Activated T-helper 17 cell treated with anti-CD3 and anti-CD28 coated beads, Interleukin-2, amount 50 U/mL, for 72 hours (primary cell): ENCODE measurements at regions not wholly inside any gene's neighbourhood (a gene's known extent, or its start where the extent isn't known, plus 50 kb on each side); places are given as distances from the start of the nearest gene placed in this dataset.

Experiments
- ATAC-seq: fragments of 150-1000 bp; cut with Tn5 transposase; replicated peaks from 2 replicates; pipeline ENCODE4 v1.10.0; 2021; ENCODE audit warnings: mild to moderate bottlenecking, moderate library complexity
- H3K27ac Mint-ChIP-seq: one replicate; pipeline ENCODE4 v1.8.0; 2022; ENCODE audit warnings: mixed read lengths
- H3K27me3 Mint-ChIP-seq: one replicate; pipeline ENCODE4 v1.8.0; 2022; ENCODE audit warnings: mixed read lengths
- H3K36me3 Mint-ChIP-seq: one replicate; pipeline ENCODE4 v1.8.0; 2022; ENCODE audit warnings: low read depth, mild to moderate bottlenecking, mixed read lengths
- H3K4me1 Mint-ChIP-seq: one replicate; pipeline ENCODE4 v1.8.0; 2022; ENCODE audit warnings: mixed read lengths
- H3K4me3 Mint-ChIP-seq: one replicate; pipeline ENCODE4 v1.8.0; 2022; ENCODE audit warnings: mild to moderate bottlenecking, mixed read lengths
- H3K9me3 Mint-ChIP-seq: one replicate; pipeline ENCODE4 v1.8.0; 2022; ENCODE audit warnings: mixed read lengths

DNA sequence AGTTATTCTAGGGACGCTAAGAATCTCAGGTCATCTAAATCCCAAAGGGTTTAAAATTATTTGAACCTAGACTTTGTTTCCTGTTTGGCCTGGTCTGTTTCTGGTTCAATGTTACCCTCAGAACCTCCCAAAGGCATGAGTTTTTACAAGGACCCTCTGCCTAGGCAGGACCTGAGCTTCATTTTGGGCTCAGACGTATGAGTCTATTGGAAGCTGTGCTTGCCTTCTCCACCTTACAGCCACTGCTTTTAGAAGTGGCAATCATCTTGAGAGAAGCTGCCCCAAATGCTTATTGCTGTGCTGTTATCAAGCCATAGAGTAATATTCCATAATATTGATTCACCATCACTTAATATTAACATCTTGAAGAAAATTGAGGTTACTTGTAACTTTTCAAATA is 510.4 kb downstream of the TLE4 start:
- Mint-ChIP-seq H3K36me3 (no peaks in the 10 kb centered on the region), H3K4me3 (no peak overlapping the region), H3K4me1 (no peaks in the 10 kb centered on the region), H3K27ac (no peak overlapping the region), H3K27me3 (peaks cover under 1% of the 10 kb centered on the region), H3K9me3 (no peaks in the 10 kb centered on the region)
- ATAC-seq, result no peak

DNA sequence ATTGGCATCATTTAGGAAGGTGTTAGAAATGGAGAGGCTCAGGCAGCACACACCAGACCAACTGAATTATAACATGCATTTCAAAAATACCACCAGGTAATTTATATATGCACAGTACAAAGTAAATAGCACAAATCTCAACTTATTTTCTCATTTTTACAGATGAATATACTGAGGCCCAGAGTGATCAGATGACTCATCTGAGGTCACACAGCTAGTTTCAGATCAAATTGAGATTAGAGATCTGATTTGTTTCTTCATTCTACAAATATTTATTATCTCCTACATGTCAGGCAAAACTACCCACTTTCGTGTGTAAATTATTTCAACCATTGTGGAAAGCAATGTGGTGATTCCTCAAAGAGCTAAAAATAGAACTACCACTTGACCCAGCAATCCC is 507.1 kb downstream of the TLE4 start:
- Mint-ChIP-seq H3K27ac (no peak overlapping the region), H3K9me3 (no peaks in the 10 kb centered on the region), H3K4me3 (no peak overlapping the region), H3K4me1 (no peaks in the 10 kb centered on the region), H3K27me3 (no peaks in the 10 kb centered on the region), H3K36me3 (no peaks in the 10 kb centered on the region)
- ATAC-seq, result no peak

- Mint-ChIP-seq H3K9me3 (no peaks in the 10 kb centered on the region), H3K4me3 (no peak overlapping the region), H3K36me3 (no peaks in the 10 kb centered on the region), H3K27me3 (no peaks in the 10 kb centered on the region), H3K27ac (no peak overlapping the region), H3K4me1 (no peaks in the 10 kb centered on the region)
- no peak for ATAC-seq
Observed at GRCh38 chr9:80077059-80077458, 505.3 kb downstream of the TLE4 start.

DNA sequence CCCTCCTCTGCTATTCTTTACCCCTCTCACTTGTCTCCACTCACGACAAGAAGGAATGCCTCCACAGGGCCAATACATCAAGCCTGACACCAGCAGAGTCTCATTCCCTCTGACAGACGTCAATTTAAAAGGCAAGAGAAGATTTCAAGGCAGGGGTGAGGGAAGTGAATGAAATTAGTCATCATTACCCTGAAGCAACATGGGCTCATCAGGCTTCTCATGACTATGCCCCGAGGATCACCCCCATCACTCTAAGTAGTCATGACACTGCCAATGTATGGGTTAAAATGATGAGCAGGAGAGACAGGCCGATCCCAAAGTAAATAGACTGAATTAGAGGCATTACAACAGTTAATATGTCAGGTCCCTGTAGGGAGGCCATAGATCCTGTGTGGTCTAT is 504.4 kb downstream of the TLE4 start:
- no peak overlapping the region for H3K4me3 Mint-ChIP-seq
- no peaks in the 10 kb centered on the region for H3K4me1 Mint-ChIP-seq
- no peaks in the 10 kb centered on the region for H3K27me3 Mint-ChIP-seq
- no peak for ATAC-seq
- no peaks in the 10 kb centered on the region for H3K9me3 Mint-ChIP-seq
- no peak overlapping the region for H3K27ac Mint-ChIP-seq
- no peaks in the 10 kb centered on the region for H3K36me3 Mint-ChIP-seq

DNA sequence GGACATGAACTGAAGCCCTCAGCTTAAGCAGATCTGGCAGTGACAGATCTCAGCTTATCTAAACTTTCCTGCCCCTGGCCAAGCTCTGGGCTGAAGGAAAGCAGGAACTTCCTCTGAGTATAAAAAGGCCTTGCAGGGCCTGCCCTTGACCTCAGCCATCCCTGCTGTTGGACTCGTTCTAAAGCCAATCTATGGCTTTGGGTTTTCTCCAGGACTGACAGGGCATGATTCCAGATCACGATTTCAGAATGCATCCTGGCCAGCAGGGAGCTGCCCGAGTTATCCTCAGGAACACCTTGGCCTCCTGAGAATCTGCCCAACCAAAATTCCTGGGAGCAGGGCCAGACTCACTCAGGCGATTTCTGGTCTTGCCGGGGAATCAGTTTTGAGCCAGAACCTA is 502.7 kb downstream of the TLE4 start:
- H3K36me3 Mint-ChIP-seq, result no peaks in the 10 kb centered on the region
- no peaks in the 10 kb centered on the region for H3K27me3 Mint-ChIP-seq
- ATAC-seq, result no peak
- no peak overlapping the region for H3K4me3 Mint-ChIP-seq
- no peaks in the 10 kb centered on the region for H3K9me3 Mint-ChIP-seq
- H3K4me1 Mint-ChIP-seq, result no peaks in the 10 kb centered on the region
- no peak overlapping the region for H3K27ac Mint-ChIP-seq

DNA sequence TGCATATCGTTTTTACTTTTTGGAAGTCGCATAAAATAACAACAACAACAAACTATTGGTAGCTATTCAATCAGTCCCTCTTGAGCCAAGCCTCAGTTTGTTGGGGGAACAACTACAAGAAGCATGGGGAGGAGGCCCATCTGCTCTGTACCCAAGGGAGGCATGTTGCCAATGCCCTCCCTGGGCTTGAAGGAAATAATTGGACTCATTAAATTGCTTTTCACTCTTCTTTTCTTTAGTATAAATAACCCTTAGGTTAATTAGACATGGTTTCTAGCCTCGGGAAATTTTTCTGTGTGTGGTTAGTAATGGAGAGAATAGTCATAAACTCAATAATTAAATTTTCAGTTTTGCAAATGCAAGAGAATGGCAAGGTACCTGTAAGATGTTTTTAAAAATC is 500.7 kb downstream of the TLE4 start:
- Mint-ChIP-seq H3K9me3 (peaks cover 4% of the 10 kb centered on the region), H3K4me3 (no peak overlapping the region), H3K27ac (no peak overlapping the region), H3K27me3 (peaks cover 5% of the 10 kb centered on the region), H3K36me3 (no peaks in the 10 kb centered on the region), H3K4me1 (no peaks in the 10 kb centered on the region)
- no peak for ATAC-seq

DNA sequence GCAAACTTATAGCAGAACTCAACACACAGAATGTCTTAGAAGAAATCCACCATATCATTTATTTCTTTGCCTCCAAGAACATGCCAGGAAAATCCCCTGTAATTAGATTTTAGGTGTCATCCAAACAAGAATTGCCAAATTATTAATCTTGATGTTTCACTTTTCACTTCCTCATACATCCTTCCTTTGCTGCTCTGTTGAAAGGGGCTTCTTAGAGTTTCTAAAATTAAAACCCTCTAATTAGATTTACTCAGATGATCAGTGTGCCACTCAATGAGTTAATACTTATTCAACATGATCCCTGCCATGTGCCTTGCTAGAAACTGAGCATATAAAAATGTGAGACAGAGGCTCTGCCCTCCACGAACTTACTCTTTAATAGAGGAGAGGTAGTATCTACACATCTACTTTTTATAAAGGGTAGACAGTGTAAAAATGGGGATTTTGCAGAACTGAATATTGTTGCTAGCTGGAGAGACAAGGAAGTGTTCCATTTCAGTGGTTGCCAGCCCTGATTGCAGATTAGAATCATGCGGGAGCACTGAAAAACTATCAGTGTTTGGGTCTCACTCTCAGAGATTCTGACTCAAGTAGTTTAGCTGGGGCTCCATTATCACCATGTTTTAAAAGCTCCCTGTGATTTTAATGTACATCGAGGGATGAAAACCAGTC is 498.4 kb downstream of the TLE4 start:
- peaks cover 4% of the 10 kb centered on the region for H3K9me3 Mint-ChIP-seq
- no peaks in the 10 kb centered on the region for H3K36me3 Mint-ChIP-seq
- H3K4me1 Mint-ChIP-seq, result no peaks in the 10 kb centered on the region
- H3K4me3 Mint-ChIP-seq, result no peak overlapping the region
- no peak for ATAC-seq
- peaks cover 8% of the 10 kb centered on the region for H3K27me3 Mint-ChIP-seq
- no peak overlapping the region for H3K27ac Mint-ChIP-seq

- H3K27ac Mint-ChIP-seq, result no peak overlapping the region
- no peaks in the 10 kb centered on the region for H3K4me1 Mint-ChIP-seq
- H3K9me3 Mint-ChIP-seq, result peaks cover 4% of the 10 kb centered on the region
Observed at GRCh38 chr9:80066931-80067330, 495.2 kb downstream of the TLE4 start.

DNA sequence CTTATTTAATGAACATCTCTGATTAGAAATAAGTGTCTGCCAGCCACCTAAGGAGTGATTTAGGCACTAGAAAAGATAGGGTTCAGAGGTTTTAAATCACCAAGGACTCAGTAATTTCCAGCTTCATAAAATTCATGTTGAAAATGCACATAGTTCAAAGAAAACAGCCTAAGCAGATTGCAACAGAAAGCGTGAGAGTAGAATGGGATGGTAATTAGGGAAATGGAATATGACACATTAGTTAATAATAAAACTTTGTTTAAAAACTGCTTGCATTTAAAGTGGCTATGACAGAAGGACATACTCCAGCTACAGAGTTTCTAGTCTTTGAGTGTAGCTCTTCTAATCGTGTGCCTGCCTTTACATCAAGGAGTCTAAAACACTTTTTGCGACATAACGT is 490.8 kb downstream of the TLE4 start:
- Mint-ChIP-seq H3K27me3 (peaks cover 4% of the 10 kb centered on the region), H3K4me3 (no peak overlapping the region), H3K4me1 (no peaks in the 10 kb centered on the region), H3K36me3 (no peaks in the 10 kb centered on the region), H3K27ac (no peak overlapping the region), H3K9me3 (no peaks in the 10 kb centered on the region)
- ATAC-seq, result no peak

More at GRCh38 chr9:80066931-80067330, 495.2 kb downstream of the TLE4 start:
- peaks cover 8% of the 10 kb centered on the region for H3K27me3 Mint-ChIP-seq
- no peak for ATAC-seq
- H3K36me3 Mint-ChIP-seq, result no peaks in the 10 kb centered on the region
- H3K4me3 Mint-ChIP-seq, result no peak overlapping the region

DNA sequence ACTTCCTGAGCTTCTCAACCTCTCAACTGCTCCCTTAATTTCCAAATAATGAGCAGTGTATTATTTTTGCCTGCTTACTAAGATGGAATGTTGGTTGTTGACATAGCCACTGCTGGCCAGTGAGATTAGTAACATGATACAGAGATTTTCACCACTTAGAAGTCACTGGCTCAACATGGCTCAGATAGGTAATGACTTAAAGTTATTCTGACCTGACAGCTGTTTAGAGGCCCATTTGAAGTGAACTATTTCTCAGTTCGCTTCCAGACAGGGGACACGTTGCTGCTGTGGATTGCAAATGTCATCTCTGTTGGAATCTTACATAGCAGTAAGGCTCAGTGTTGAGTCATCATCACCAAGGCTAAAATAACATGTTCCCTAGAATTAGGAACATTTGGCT is 490.2 kb downstream of the TLE4 start:
- no peaks in the 10 kb centered on the region for H3K36me3 Mint-ChIP-seq
- ATAC-seq, result no peak
- H3K27me3 Mint-ChIP-seq, result no peaks in the 10 kb centered on the region
- H3K4me3 Mint-ChIP-seq, result no peak overlapping the region
- H3K4me1 Mint-ChIP-seq, result no peaks in the 10 kb centered on the region
- no peak overlapping the region for H3K27ac Mint-ChIP-seq
- no peaks in the 10 kb centered on the region for H3K9me3 Mint-ChIP-seq

DNA sequence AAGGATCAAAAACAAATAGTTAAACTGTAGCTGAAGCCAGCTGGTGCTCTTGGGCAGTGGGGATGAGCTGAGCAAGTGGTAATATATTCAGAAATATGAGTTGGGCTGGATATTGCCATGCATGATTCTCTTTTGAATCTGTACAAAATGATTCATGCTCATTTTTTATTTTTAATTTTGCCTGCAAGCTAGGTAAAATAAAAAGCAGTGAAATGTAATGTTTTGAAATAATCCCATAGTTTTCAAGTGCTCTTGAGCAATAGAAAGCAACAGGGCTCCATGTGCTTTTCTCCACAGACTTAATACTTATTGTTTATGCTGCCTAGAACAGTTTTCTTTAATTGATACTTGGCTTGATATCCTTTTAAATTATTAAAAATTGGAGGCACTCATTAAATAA is 489.3 kb downstream of the TLE4 start:
- Mint-ChIP-seq H3K36me3 (no peaks in the 10 kb centered on the region), H3K4me3 (no peak overlapping the region)

GRCh38 chr9:80059979-80060378 is 488.2 kb downstream of the TLE4 start:
- Mint-ChIP-seq H3K9me3 (no peaks in the 10 kb centered on the region), H3K27ac (no peak overlapping the region), H3K4me3 (no peak overlapping the region), H3K36me3 (no peaks in the 10 kb centered on the region), H3K27me3 (no peaks in the 10 kb centered on the region), H3K4me1 (no peaks in the 10 kb centered on the region)
- ATAC-seq, result no peak

More for the DNA sequence above, 489.3 kb downstream of the TLE4 start:
- Mint-ChIP-seq H3K9me3 (no peaks in the 10 kb centered on the region), H3K4me1 (no peaks in the 10 kb centered on the region), H3K27me3 (no peaks in the 10 kb centered on the region), H3K27ac (no peak overlapping the region)
- ATAC-seq, result no peak

GRCh38 chr9:80059191-80059590 is 487.4 kb downstream of the TLE4 start:
- Mint-ChIP-seq H3K27me3 (no peaks in the 10 kb centered on the region), H3K27ac (no peak overlapping the region), H3K4me3 (no peak overlapping the region), H3K36me3 (no peaks in the 10 kb centered on the region), H3K4me1 (no peaks in the 10 kb centered on the region), H3K9me3 (no peaks in the 10 kb centered on the region)
- ATAC-seq, result no peak

GRCh38 chr9:80052830-80053229 is 481.1 kb downstream of the TLE4 start:
- no peaks in the 10 kb centered on the region for H3K36me3 Mint-ChIP-seq
- H3K4me3 Mint-ChIP-seq, result no peak overlapping the region
- H3K4me1 Mint-ChIP-seq, result no peaks in the 10 kb centered on the region
- no peak for ATAC-seq
- H3K9me3 Mint-ChIP-seq, result peaks cover 6% of the 10 kb centered on the region
- no peak overlapping the region for H3K27ac Mint-ChIP-seq
- peaks cover 11% of the 10 kb centered on the region for H3K27me3 Mint-ChIP-seq

GRCh38 chr9:80049096-80049782 is 477.5 kb downstream of the TLE4 start:
- no peak overlapping the region for H3K27ac Mint-ChIP-seq
- no peak for ATAC-seq

More at GRCh38 chr9:80049096-80049782, 477.5 kb downstream of the TLE4 start:
- no peak overlapping the region for H3K4me3 Mint-ChIP-seq
- no peaks in the 10 kb centered on the region for H3K36me3 Mint-ChIP-seq
- H3K9me3 Mint-ChIP-seq, result peaks cover 6% of the 10 kb centered on the region
- peaks cover 20% of the 10 kb centered on the region for H3K27me3 Mint-ChIP-seq
- H3K4me1 Mint-ChIP-seq, result no peaks in the 10 kb centered on the region
